ENCODE measurements at regions not wholly inside any gene's neighbourhood (a gene's known extent, or its start where the extent isn't known, plus 50 kb on each side); places are given as distances from the start of the nearest gene placed in this dataset.

DNA sequence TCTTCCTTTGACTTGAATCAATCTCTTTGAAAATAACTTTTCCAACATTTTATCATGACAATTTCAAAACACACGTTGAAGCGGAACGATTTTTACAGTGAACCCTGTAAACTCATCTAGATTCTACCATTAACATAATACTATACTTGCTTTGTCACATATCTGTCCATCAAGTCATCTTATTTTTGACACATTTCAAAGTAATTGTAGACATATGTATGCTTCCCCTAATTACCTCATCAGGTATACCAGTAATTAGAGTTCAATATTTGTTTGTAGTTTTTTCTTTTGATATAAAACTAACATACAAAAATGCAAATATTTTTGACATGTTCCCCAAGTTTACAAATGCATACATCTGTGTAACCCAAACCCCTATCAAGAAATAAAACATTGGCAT lies 140.4 kb downstream of the DACT1 start:
- TF ChIP-seq, protein P1, sequence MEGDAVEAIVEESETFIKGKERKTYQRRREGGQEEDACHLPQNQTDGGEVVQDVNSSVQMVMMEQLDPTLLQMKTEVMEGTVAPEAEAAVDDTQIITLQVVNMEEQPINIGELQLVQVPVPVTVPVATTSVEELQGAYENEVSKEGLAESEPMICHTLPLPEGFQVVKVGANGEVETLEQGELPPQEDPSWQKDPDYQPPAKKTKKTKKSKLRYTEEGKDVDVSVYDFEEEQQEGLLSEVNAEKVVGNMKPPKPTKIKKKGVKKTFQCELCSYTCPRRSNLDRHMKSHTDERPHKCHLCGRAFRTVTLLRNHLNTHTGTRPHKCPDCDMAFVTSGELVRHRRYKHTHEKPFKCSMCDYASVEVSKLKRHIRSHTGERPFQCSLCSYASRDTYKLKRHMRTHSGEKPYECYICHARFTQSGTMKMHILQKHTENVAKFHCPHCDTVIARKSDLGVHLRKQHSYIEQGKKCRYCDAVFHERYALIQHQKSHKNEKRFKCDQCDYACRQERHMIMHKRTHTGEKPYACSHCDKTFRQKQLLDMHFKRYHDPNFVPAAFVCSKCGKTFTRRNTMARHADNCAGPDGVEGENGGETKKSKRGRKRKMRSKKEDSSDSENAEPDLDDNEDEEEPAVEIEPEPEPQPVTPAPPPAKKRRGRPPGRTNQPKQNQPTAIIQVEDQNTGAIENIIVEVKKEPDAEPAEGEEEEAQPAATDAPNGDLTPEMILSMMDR (IDR thresholded peaks at IDR 0.05) = no peak
- Histone ChIP-seq H3K4me1 (ENCODE audit: control insufficient read depth in 1 of 2, insufficient read depth in 1 of 2, low read depth in 1 of 2, low read length in 1 of 2) (peaks cover 0 to 7% of the 10 kb centered on the region in 2 experiments), H3K4me3 (ENCODE audit: low read depth in 1 of 2, low read length in 1 of 2) (no peak overlapping the region), H3K27ac (no peak overlapping the region), H3K36me3 (no peaks in the 10 kb centered on the region), H3K9me3 (no peaks in the 10 kb centered on the region), H3K27me3 (no peaks in the 10 kb centered on the region)

DNA sequence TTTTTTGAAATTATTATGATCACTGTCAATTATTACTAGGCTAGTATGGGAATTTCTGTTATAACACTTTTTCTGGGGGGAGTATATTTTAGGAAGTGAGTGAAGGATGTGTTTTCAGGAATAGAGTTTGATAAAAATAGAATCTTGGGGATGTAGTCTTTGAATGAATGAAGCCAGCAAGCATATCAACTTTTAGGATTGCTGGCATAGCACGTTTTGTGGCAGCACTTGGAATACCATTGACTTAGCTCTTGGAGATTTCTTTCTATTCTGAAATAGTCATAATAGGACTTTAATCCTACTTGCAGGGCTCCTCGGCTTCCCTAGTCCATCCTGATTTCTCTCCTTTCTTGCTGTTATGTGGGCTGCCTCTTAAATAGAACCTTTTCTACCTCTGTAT lies 141.6 kb downstream of the DACT1 start:
- no peak overlapping the region for H3K4me3 ChIP-seq (ENCODE audit: low read depth in 1 of 2, low read length in 1 of 2)
- H3K27me3 ChIP-seq = no peaks in the 10 kb centered on the region
- no peaks in the 10 kb centered on the region for H3K36me3 ChIP-seq
- no peak overlapping the region for H3K27ac ChIP-seq
- H3K9me3 ChIP-seq = no peaks in the 10 kb centered on the region
- no peaks in the 10 kb centered on the region for H3K4me1 ChIP-seq (ENCODE audit: control insufficient read depth in 1 of 2, insufficient read depth in 1 of 2, low read depth in 1 of 2, low read length in 1 of 2)
- TF ChIP-seq, protein P1 (IDR thresholded peaks at IDR 0.05) = no peak

DNA sequence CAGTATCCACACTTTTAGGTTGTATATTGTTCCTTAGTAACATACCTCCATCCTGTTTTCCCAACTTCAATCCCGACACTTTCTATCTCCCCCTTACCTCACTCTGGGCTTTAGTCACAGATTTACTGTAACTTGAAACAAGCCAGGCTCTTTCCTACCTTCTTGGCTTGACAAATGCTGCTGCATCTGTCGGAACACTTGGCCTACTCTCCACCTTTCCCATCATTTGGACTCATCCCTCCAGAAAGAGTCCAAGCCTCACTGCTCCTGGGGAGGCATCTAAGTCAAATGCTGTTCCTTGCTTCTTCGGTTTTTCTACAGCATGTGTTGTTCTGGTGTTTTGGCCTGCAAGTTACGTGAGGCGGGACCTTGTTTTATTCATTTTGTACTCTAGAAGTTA lies 142.4 kb downstream of the DACT1 start:
- no peaks in the 10 kb centered on the region for H3K36me3 ChIP-seq
- H3K9me3 ChIP-seq = no peaks in the 10 kb centered on the region
- no peak overlapping the region for H3K4me3 ChIP-seq (ENCODE audit: low read depth in 1 of 2, low read length in 1 of 2)
- H3K27me3 ChIP-seq = no peaks in the 10 kb centered on the region
- H3K27ac ChIP-seq = no peak overlapping the region
- TF ChIP-seq, protein P1 (IDR thresholded peaks at IDR 0.05) = no peak
- no peaks in the 10 kb centered on the region for H3K4me1 ChIP-seq (ENCODE audit: control insufficient read depth in 1 of 2, insufficient read depth in 1 of 2, low read depth in 1 of 2, low read length in 1 of 2)

DNA sequence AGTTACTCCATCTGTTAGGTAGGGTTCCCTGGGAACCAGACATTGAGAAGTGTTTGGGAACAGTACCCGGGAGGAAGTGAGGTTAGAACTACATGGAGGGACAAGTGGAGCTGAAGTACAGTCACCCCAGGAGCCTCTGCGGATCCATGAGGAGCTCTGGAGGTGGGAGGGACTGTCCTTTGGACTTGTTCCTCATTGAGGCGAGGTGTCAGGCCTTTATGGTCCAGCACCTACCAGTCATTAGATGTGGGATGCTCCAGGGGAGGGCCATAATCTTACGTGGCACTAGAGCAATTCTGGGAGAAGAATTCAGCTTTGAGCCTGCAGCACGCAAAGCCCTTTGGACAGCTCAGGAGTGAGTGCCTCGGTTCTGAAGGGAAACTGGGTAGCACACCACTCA lies 142.8 kb downstream of the DACT1 start:
- TF ChIP-seq, protein P1 (IDR thresholded peaks at IDR 0.05) = no peak
- Histone ChIP-seq H3K9me3 (no peaks in the 10 kb centered on the region), H3K27ac (no peak overlapping the region), H3K4me3 (ENCODE audit: low read depth in 1 of 2, low read length in 1 of 2) (no peak overlapping the region), H3K27me3 (no peaks in the 10 kb centered on the region), H3K4me1 (ENCODE audit: control insufficient read depth in 1 of 2, insufficient read depth in 1 of 2, low read depth in 1 of 2, low read length in 1 of 2) (no peaks in the 10 kb centered on the region), H3K36me3 (no peaks in the 10 kb centered on the region)

DNA sequence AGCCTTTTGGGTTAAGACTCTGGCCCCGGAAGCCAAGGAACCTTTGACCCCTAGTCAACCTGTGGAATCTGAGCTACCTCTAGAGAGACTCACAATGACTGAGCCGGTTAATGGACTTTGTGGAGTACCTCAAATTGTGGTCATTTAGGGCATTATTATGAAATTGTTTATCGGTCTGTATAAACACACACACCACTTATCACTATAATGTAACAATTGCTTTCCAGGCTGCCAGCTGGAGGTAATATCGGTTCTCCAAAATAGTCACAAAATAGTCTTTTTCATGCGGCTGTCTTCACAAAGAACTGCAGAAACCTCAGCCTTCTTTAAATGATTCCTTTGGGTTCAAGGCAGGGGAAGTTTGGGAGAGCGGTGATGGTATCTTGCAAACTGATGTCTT lies 144.2 kb downstream of the DACT1 start:
- H3K27me3 ChIP-seq = no peaks in the 10 kb centered on the region
- no peaks in the 10 kb centered on the region for H3K9me3 ChIP-seq
- no peak overlapping the region for H3K27ac ChIP-seq
- no peaks in the 10 kb centered on the region for H3K4me1 ChIP-seq (ENCODE audit: control insufficient read depth in 1 of 2, insufficient read depth in 1 of 2, low read depth in 1 of 2, low read length in 1 of 2)
- TF ChIP-seq, protein P1 (IDR thresholded peaks at IDR 0.05) = no peak
- no peak overlapping the region for H3K4me3 ChIP-seq (ENCODE audit: low read depth in 1 of 2, low read length in 1 of 2)
- H3K36me3 ChIP-seq = no peaks in the 10 kb centered on the region
